ENCODE measurements at regions not wholly inside any gene's neighbourhood (a gene's known extent, or its start where the extent isn't known, plus 50 kb on each side); places are given as distances from the start of the nearest gene placed in this dataset.
"Not testable (repeated sequence)": the region's sequence is repeated elsewhere in the genome, so short reads cannot be mapped to it uniquely, and the experiment has no call there.

- no peak for DNase-seq
These were observed 160.9 kb upstream of the SPTLC3 start for GRCh38 chr20:12847872-12848271.

GRCh38 chr20:12849225-12849910, 159.4 kb upstream of the SPTLC3 start:
- no peak for DNase-seq

- not testable (repeated sequence) for DNase-seq
These were observed 151.1 kb upstream of the SPTLC3 start for GRCh38 chr20:12857643-12858042.

- no peak for DNase-seq
These were observed 148.0 kb upstream of the SPTLC3 start for GRCh38 chr20:12860619-12861247.

GRCh38 chr20:12869669-12870068, 139.1 kb upstream of the SPTLC3 start:
- no peak for DNase-seq

DNA sequence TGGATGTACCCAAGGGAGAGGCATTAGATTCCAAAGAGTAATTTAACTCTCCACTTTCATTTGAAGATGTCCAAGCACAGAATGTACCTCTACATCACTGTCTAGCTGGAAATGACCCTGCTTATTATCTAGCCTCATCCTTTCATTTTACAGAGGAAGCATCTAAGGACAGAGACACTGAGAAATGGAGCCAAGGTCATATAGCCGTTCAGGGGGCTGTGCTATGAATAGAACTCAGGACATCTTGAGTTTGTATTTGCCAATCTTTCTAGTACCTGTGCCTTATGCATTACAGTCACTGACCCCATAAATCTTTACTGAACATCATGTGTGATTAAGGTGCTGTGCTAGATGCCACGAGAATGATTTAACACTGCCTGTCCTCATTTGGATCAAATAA, 138.2 kb upstream of the SPTLC3 start:
- DNase-seq: no peak

- no peak for DNase-seq
These were observed 133.8 kb upstream of the SPTLC3 start for GRCh38 chr20:12874933-12875332.

DNA sequence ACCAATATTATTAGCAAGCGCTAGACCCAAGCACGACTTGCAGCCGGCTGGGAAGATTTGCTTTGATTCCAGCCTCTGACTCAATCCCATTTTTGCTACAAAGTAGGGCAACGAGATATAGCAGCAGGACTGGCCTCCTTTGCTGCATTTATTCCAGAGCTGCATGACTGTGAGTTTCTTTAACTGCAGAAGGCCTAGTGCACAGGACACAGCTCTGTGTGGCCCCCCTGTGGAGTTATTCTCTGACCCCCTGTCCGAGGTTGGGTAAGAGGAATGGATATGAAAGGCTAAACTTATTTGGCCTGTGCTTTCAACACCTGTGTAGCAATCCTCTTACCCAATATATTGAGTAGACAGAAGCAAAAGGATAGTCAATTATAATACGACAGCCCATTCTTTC, 133.3 kb upstream of the SPTLC3 start:
- no peak for DNase-seq

DNA sequence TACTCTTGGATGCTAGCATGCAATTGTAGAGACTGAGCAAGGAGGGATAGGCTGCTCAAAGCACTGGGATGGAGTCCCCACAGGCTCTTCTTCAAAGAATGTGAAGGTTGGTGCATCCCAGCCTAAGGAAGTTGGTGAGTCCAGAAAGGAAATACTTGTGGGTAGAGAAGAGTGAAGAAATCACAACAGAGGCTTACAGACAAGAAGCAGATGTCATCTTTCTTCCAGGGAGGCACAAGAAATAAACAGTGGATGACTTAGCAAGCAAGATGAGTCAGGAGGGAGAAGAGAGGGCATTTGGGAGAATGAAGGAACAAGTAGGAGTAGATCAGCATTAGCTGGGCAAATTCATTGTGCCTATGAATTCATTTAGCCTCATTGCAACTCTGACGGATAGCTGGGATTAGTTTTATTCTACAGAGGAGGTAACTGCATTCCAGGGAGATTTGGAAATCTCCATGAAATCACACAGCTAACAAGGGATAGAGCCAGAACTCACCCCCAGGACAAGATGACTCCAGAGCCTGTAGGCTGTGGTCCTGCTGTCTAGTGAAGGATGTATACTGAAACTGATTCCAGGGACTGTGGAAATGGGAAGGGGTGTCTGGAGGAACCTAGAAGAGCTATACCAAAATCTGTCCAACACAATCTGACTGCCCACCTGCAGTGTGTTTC, 125.8 kb upstream of the SPTLC3 start:
- no peak for DNase-seq

DNA sequence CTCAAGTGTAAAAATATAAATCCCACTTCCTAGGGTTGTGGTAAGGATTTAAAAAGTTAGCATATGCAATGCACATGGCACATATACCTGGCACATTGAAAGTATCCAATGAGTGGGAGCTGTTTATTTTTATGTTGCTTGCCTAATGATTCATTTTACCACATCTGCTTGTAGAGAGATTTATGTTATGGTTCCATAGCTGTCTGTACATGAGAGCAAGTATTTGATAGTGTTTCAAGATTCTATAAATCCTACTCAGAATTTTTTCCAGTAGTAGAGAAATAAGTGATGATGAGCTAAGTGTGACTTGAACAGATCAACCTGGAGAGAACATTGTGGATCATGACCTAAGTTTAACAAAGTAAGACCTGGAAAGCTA, 125.3 kb upstream of the SPTLC3 start:
- no peak for DNase-seq

- DNase-seq: no peak
These were observed 122.0 kb upstream of the SPTLC3 start for GRCh38 chr20:12886618-12887363.

GRCh38 chr20:12891643-12892042, 117.1 kb upstream of the SPTLC3 start:
- DNase-seq: no peak

DNA sequence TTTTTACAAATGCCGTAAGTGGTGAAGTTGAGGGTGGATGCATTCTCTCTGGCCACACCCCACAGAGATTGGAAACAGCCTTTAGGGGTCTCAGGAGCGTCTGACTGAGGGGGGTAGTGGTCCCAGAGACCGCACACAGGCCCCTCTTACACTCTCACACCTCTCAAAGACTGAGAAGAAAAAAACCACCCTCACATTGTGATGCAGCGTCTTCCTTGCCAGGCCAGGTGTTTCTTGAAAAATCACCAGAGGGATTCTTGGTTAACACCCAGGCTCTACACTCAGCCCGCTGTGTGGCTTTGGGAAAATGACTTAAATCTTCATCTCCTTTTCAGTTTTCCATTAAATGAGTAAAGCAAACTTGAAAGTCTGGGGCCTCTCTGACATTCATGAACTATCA, 115.8 kb upstream of the SPTLC3 start:
- no peak for DNase-seq

- no peak for DNase-seq
These were observed 115.1 kb upstream of the SPTLC3 start for GRCh38 chr20:12893653-12894052.

DNA sequence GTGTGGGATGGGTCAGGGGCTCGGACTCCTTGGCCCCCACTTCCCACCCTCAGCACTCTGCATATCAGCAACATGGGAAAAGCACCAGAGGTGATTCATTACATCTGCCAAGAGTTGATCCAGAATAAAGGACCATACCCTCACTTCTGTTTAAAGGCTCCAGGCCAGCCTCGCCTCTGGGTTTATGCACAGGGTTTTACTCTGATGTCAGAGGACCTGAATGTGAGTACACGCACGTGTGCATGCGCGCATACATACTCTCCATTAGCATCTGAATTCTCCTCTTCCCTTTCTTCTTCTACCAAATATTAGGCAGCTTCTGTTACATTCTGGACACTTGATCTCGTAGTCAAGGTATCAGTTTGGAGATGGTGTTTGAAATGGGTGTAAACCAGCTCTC, 114.7 kb upstream of the SPTLC3 start:
- no peak for DNase-seq

DNA sequence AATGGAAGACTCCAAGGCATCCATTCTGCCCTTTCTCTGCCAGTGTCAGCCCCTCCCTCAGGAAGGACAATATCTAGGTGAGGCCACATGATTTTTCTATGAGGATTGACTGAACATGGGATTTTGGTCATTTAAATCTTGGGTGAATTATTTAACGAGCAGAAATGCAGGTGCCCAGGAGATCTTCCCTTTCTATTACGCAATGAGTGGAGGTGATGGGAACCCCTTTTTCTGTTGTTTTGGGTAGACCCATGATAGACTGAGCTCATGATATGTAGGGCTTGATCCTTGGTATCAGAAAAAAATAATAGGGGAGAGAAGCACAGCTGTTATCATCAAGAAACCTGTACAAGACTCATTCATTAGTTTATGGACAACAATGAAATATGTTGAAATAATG, 112.6 kb upstream of the SPTLC3 start:
- no peak for DNase-seq

GRCh38 chr20:12902992-12903391, 105.8 kb upstream of the SPTLC3 start:
- DNase-seq: no peak

DNA sequence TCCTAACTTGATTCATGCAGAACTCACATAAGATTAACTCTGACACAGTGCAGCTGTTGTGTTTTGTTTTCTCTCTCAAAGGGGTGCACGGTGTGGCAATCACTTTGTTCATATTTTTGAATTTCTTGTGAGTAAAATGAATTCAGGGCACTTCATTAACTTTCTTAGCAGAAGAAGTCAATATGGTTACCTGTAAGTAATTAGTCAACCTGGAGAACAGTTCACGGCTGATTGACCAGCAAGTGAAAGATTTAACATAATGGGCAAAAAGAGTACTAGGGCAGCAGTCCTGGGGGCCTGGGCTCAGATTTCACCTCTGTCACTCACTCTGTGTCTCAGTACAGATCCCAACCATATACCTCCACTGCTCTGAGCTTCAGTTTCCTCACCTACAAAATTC, 102.4 kb upstream of the SPTLC3 start:
- DNase-seq: no peak

GRCh38 chr20:12911372-12911771, 97.4 kb upstream of the SPTLC3 start:
- no peak for DNase-seq

DNA sequence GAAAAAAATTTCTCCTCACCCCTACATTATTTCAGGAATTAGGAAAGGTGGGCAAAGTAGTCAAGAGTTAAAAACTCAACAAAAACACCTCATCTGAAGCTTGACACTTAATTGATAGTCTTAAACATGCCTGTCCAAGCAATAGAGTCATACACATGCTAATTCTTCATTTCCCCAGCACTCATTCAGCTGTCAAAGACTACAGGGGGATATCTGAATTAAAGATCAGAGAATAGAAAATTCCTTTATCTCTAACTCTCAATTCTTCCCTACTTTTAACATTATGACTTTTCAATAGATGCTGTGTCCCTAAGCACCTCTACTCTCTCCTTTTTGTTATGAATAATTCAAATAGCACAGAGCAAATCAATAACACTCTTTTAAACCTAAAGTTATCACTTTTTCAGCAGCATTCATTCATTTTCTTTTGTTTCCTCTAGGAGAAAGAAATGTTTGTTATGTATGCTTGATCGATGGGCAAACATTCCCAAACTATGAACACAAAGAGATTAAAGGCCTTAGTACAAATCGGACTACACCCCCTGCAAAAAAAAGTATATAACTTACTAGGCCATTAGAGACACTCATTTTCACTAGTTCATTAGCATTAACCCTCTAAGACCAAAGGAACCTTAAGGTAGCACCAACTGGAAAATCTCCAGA, 94.9 kb upstream of the SPTLC3 start:
- DNase-seq: no peak

GRCh38 chr20:12914804-12915203, 94.0 kb upstream of the SPTLC3 start:
- DNase-seq: no peak

DNA sequence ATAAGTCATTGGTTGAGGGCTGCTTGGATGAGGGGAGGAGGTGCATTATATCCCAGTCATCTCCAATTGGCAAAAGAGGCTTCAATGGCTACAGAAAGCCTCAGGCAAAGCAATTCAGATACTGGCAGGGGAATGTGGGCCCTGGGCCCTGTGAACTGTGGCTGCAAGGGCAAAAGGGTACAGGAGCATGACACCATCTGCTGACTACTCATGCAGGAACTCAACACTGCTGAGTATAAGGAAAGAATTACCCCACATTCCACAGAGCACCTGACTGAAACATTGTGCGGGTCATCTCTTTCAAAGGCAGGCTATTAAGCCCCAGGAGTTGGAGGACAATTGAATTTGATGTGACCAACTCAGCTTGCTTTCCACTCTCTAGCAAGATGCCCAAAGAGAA, 92.1 kb upstream of the SPTLC3 start:
- DNase-seq: no peak

DNA sequence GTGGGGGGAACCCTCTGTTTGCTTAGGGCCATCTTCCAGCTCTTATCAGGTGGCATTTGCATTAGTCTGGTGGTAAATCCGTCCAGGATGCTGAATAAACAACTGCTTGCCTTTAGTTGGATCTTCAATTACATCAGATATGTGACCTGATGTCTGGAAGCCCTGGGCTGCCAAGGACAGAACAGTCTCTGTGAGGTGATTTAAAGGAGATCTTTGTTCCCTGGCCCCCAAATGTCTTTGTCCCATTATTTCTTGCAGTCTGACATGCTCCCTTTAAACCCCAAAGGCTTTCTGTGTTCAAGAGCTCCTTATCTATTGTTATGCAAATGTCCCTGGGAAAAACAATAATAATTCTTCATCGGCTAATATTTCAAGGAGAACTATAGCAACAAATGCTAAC, 84.6 kb upstream of the SPTLC3 start:
- DNase-seq: no peak
